Erythroblast (primary cell): ENCODE measurements at regions not wholly inside any gene's neighbourhood (a gene's known extent, or its start where the extent isn't known, plus 50 kb on each side); places are given as distances from the start of the nearest gene placed in this dataset.

ENCODE experiments used
- GATA1 ChIP-seq: IDR thresholded peaks from 2 replicates; pipeline ENCODE4 v1.6.1; 2011; ENCODE audit warnings: low read depth, mild to moderate bottlenecking, control low read depth, low read length, moderate library complexity
- POLR2A ChIP-seq: IDR thresholded peaks from 2 replicates; pipeline ENCODE4 v1.6.1; 2011; ENCODE audit warnings: mild to moderate bottlenecking, low read length

GRCh38 chr5:133821889-133822288 is 146.5 kb downstream of the C5orf15 start:
- no peak for TF ChIP-seq POLR2A
- no peak for TF ChIP-seq GATA1
